Neural cell (in vitro differentiated cells): ENCODE measurements at regions not wholly inside any gene's neighbourhood (a gene's known extent, or its start where the extent isn't known, plus 50 kb on each side); places are given as distances from the start of the nearest gene placed in this dataset.

Experiments
- H2AFZ ChIP-seq: fragments of 200-600, 300-800 bp; sonication (generic), shearing (Covaris generic); 2 replicates; pipeline ENCODE4 v1.6.0; 2014; ENCODE audit warnings: low read depth, mild to moderate bottlenecking, antibody characterized with exemption, low read length, moderate library complexity
- H3F3A ChIP-seq: fragments of 200-600 bp; shearing (Covaris generic); 2 replicates; pipeline ENCODE4 v1.6.1; 2016; ENCODE audit warnings: mild to moderate bottlenecking, moderate library complexity, mixed read lengths, antibody characterized with exemption, low read length; ENCODE audit not compliant: insufficient read depth, poor library complexity, severe bottlenecking
- H3K27ac ChIP-seq: fragments of 200-600, 300-800 bp; sonication (generic), shearing (Covaris generic); 2 replicates; pipeline ENCODE4 v1.5.1; 2014; ENCODE audit warnings: mild to moderate bottlenecking, low read length, moderate library complexity
- H3K27me3 ChIP-seq: fragments of 300-800, 200-600 bp; sonication (generic), shearing (Covaris generic); 2 replicates; pipeline ENCODE4 v1.6.0; 2014; ENCODE audit warnings: mild to moderate bottlenecking, low read depth, low read length, moderate library complexity; ENCODE audit not compliant: insufficient read depth
- H3K36me3 ChIP-seq: fragments of 300-800, 200-600 bp; sonication (generic), shearing (Covaris generic); 2 replicates; pipeline ENCODE4 v1.5.1; 2014; ENCODE audit warnings: mild to moderate bottlenecking, antibody characterized with exemption, low read length, moderate library complexity; ENCODE audit not compliant: insufficient read depth
- H3K4me2 ChIP-seq: fragments of 300-800, 200-600 bp; sonication (generic), shearing (Covaris generic); 2 replicates; pipeline ENCODE4 v1.6.0; 2014; ENCODE audit warnings: mild to moderate bottlenecking, low read length
- H3K4me3 ChIP-seq: fragments of 300-800, 200-600 bp; sonication (generic), shearing (Covaris generic); 2 replicates; pipeline ENCODE4 v1.5.1; 2014; ENCODE audit warnings: mild to moderate bottlenecking, low read length, moderate library complexity
- H3K79me2 ChIP-seq: fragments of 200-600 bp; shearing (Covaris generic); replicated peaks from 2 replicates; pipeline ENCODE4 v1.6.0; 2014; ENCODE audit warnings: mild to moderate bottlenecking, low read length, moderate library complexity; ENCODE audit not compliant: insufficient read depth
- H3K9ac ChIP-seq: fragments of 300-800, 200-600 bp; sonication (generic), shearing (Covaris generic); 2 replicates; pipeline ENCODE4 v1.6.1; 2016; ENCODE audit warnings: mild to moderate bottlenecking, low read length, mixed read lengths
- H3K9me2 ChIP-seq: fragments of 200-600 bp; shearing (Covaris generic); 2 replicates; pipeline ENCODE4 v1.6.1; 2016; ENCODE audit warnings: mild to moderate bottlenecking, low read length, mixed read lengths; ENCODE audit not compliant: insufficient read depth
- H3K9me3 ChIP-seq: fragments of 200-600, 300-800 bp; sonication (generic), shearing (Covaris generic); 2 replicates; pipeline ENCODE4 v1.6.1; 2016; ENCODE audit warnings: mild to moderate bottlenecking, mixed run types, low read length, moderate library complexity, mixed read lengths
- H4K20me1 ChIP-seq: fragments of 200-600 bp; shearing (Covaris generic); 2 replicates; pipeline ENCODE4 v1.6.1; 2016; ENCODE audit warnings: mild to moderate bottlenecking, mixed run types; ENCODE audit not compliant: insufficient read depth
- CTCF ChIP-seq: fragments of 450-650 bp; IDR thresholded peaks from 2 replicates; pipeline ENCODE4 v1.5.1; 2014; ENCODE audit warnings: antibody characterized with exemption, mild to moderate bottlenecking, moderate library complexity; ENCODE audit not compliant: poor library complexity, severe bottlenecking
- EP300 ChIP-seq: fragments of 450-650 bp; conservative IDR thresholded peaks from 2 replicates; pipeline ENCODE4 v1.6.1; 2014; ENCODE audit warnings: antibody characterized with exemption, mild to moderate bottlenecking, moderate library complexity; ENCODE audit not compliant: poor library complexity, severe bottlenecking
- EZH2 ChIP-seq: fragments of 200-600, 300-800 bp; shearing (Covaris generic), sonication (generic); IDR thresholded peaks from 2 replicates; pipeline ENCODE4 v1.6.1; 2014; ENCODE audit warnings: antibody characterized with exemption, low read length, borderline replicate concordance, mild to moderate bottlenecking; ENCODE audit not compliant: insufficient read depth, poor library complexity, severe bottlenecking
- MXI1 ChIP-seq: fragments of 450-650 bp; conservative IDR thresholded peaks from 2 replicates; pipeline ENCODE4 v1.6.1; 2014; ENCODE audit warnings: antibody characterized with exemption, mild to moderate bottlenecking; ENCODE audit not compliant: poor library complexity, severe bottlenecking
- POLR2AphosphoS5 ChIP-seq: IDR thresholded peaks from 2 replicates; pipeline ENCODE4 v1.6.1; 2012
- RAD21 ChIP-seq: fragments of 450-650 bp; conservative IDR thresholded peaks from 2 replicates; pipeline ENCODE4 v1.6.1; 2014; ENCODE audit warnings: antibody characterized with exemption, mild to moderate bottlenecking, moderate library complexity
- REST ChIP-seq: IDR thresholded peaks from 2 replicates; pipeline ENCODE4 v1.6.1; 2012; ENCODE audit warnings: borderline replicate concordance
- SMC3 ChIP-seq: fragments of 450-650 bp; conservative IDR thresholded peaks from 2 replicates; pipeline ENCODE4 v1.6.1; 2014; ENCODE audit warnings: antibody characterized with exemption, mild to moderate bottlenecking, moderate library complexity; ENCODE audit not compliant: poor library complexity
- TAF1 ChIP-seq: IDR thresholded peaks from 2 replicates; pipeline ENCODE4 v1.6.1; 2012; ENCODE audit warnings: low read depth

- H2AFZ ChIP-seq: no peak overlapping the region
- no peaks in the 10 kb centered on the region for H3K79me2 ChIP-seq
- no peaks in the 10 kb centered on the region for H3F3A ChIP-seq
- H4K20me1 ChIP-seq: no peaks in the 10 kb centered on the region
- H3K4me3 ChIP-seq: no peak overlapping the region
- TF ChIP-seq CTCF: no peak
- TF ChIP-seq EZH2: no peak
- no peak for TF ChIP-seq REST
- TF ChIP-seq RAD21: no peak
- TF ChIP-seq SMC3: no peak
- TF ChIP-seq TAF1: no peak
- TF ChIP-seq EP300: no peak
- no peak for TF ChIP-seq POLR2AphosphoS5
- no peak for TF ChIP-seq MXI1
- no peaks in the 10 kb centered on the region for H3K27me3 ChIP-seq
- no peak overlapping the region for H3K27ac ChIP-seq
- H3K9me2 ChIP-seq: no peaks in the 10 kb centered on the region
- H3K9me3 ChIP-seq: no peaks in the 10 kb centered on the region
- no peaks in the 10 kb centered on the region for H3K36me3 ChIP-seq
- no peak overlapping the region for H3K9ac ChIP-seq
- no peak overlapping the region for H3K4me2 ChIP-seq
Observed at GRCh38 chrY:19262310-19262709, 482.2 kb downstream of the KDM5D start.

GRCh38 chrY:19232276-19232994 lies 458.9 kb upstream of the HSFY2 start:
- H3K27ac ChIP-seq: no peak overlapping the region
- H4K20me1 ChIP-seq: no peaks in the 10 kb centered on the region
- TF ChIP-seq TAF1 (no peak), SMC3 (no peak), EP300 (no peak), POLR2AphosphoS5 (no peak), CTCF (no peak), RAD21 (no peak), MXI1 (no peak), EZH2 (no peak), REST (no peak)
- no peak overlapping the region for H3K9ac ChIP-seq
- H3K27me3 ChIP-seq: no peaks in the 10 kb centered on the region
- no peaks in the 10 kb centered on the region for H3K9me3 ChIP-seq
- no peak overlapping the region for H2AFZ ChIP-seq
- no peaks in the 10 kb centered on the region for H3F3A ChIP-seq
- H3K36me3 ChIP-seq: no peaks in the 10 kb centered on the region
- no peak overlapping the region for H3K4me2 ChIP-seq
- no peaks in the 10 kb centered on the region for H3K79me2 ChIP-seq
- H3K4me3 ChIP-seq: no peak overlapping the region
- no peaks in the 10 kb centered on the region for H3K9me2 ChIP-seq
